Osteoblast (primary cell): ENCODE measurements at regions not wholly inside any gene's neighbourhood (a gene's known extent, or its start where the extent isn't known, plus 50 kb on each side); places are given as distances from the start of the nearest gene placed in this dataset.

Source experiments
- DNase-seq: peaks from one replicate; pipeline ENCODE4 v3.0.0; 2011; ENCODE audit warnings: low spot score, mixed read lengths; ENCODE audit not compliant: insufficient read length; ENCODE audit errors: missing footprints
- H2AFZ ChIP-seq: 2 replicates; pipeline ENCODE4 v1.6.0; 2011; ENCODE audit warnings: mild to moderate bottlenecking, low read length
- H3K27ac ChIP-seq: 2 replicates; pipeline ENCODE4 v1.5.1; 2011; ENCODE audit warnings: mild to moderate bottlenecking, low read depth, low read length, moderate library complexity
- H3K27me3 ChIP-seq: 2 replicates; pipeline ENCODE4 v1.6.0; 2012; ENCODE audit warnings: mild to moderate bottlenecking, control low read depth, inconsistent platforms, low read length, moderate library complexity; ENCODE audit not compliant: insufficient read depth
- H3K36me3 ChIP-seq: 2 replicates; pipeline ENCODE4 v1.5.1; 2011; ENCODE audit warnings: mild to moderate bottlenecking, low read length, control low read depth, moderate library complexity; ENCODE audit not compliant: insufficient read depth
- H3K4me1 ChIP-seq: 2 replicates; pipeline ENCODE4 v1.5.1; 2011; ENCODE audit warnings: mild to moderate bottlenecking, low read length, control low read depth, moderate library complexity; ENCODE audit not compliant: insufficient read depth
- H3K4me2 ChIP-seq: 2 replicates; pipeline ENCODE4 v1.6.0; 2011; ENCODE audit warnings: mild to moderate bottlenecking, low read length; ENCODE audit not compliant: insufficient read depth
- H3K4me3 ChIP-seq: fragments of 200-600 bp; sonication (generic); 3 replicates; pipeline ENCODE4 v1.5.1; 2012; ENCODE audit warnings: mild to moderate bottlenecking, low read length, inconsistent platforms; ENCODE audit not compliant: insufficient read depth
- H3K79me2 ChIP-seq: 2 replicates; pipeline ENCODE4 v1.6.0; 2012; ENCODE audit warnings: mild to moderate bottlenecking, low read length, control low read depth, inconsistent platforms; ENCODE audit not compliant: insufficient read depth
- H3K9me3 ChIP-seq: 2 replicates; pipeline ENCODE4 v1.5.1; 2011; ENCODE audit warnings: low read depth, low read length, control low read depth
- H4K20me1 ChIP-seq: 2 replicates; pipeline ENCODE4 v1.6.0; 2012; ENCODE audit warnings: mild to moderate bottlenecking, low read length, control low read depth; ENCODE audit not compliant: insufficient read depth
- CTCF ChIP-seq: IDR thresholded peaks from 2 replicates; pipeline ENCODE4 v1.5.1; 2011; ENCODE audit warnings: mild to moderate bottlenecking, low read depth, low read length, moderate library complexity; ENCODE audit errors: extremely low read depth

- Histone ChIP-seq H3K27ac (no peak overlapping the region), H3K4me2 (no peak overlapping the region), H3K27me3 (no peaks in the 10 kb centered on the region), H4K20me1 (no peaks in the 10 kb centered on the region), H3K4me1 (no peaks in the 10 kb centered on the region), H3K36me3 (no peaks in the 10 kb centered on the region), H2AFZ (no peak overlapping the region), H3K4me3 (no peak overlapping the region), H3K79me2 (no peaks in the 10 kb centered on the region), H3K9me3 (no peaks in the 10 kb centered on the region)
- DNase-seq: peak; percentile 52
- no peak for TF ChIP-seq CTCF
These were observed 50.3 kb downstream of the SHANK2 start for GRCh38 chr11:71201936-71202597.

- H2AFZ ChIP-seq: no peak overlapping the region
- no peaks in the 10 kb centered on the region for H4K20me1 ChIP-seq
- no peak for DNase-seq
- no peaks in the 10 kb centered on the region for H3K79me2 ChIP-seq
- TF ChIP-seq CTCF: no peak
- H3K27ac ChIP-seq: no peak overlapping the region
- no peaks in the 10 kb centered on the region for H3K9me3 ChIP-seq
- H3K4me2 ChIP-seq: no peak overlapping the region
- H3K36me3 ChIP-seq: no peaks in the 10 kb centered on the region
- no peaks in the 10 kb centered on the region for H3K27me3 ChIP-seq
- H3K4me1 ChIP-seq: no peaks in the 10 kb centered on the region
- H3K4me3 ChIP-seq: no peak overlapping the region
These were observed 51.1 kb downstream of the SHANK2 start for GRCh38 chr11:71201231-71201630.

- no peaks in the 10 kb centered on the region for H3K79me2 ChIP-seq
- no peaks in the 10 kb centered on the region for H3K4me1 ChIP-seq
- H3K36me3 ChIP-seq: no peaks in the 10 kb centered on the region
- no peak overlapping the region for H2AFZ ChIP-seq
- H4K20me1 ChIP-seq: no peaks in the 10 kb centered on the region
- peak; percentile 73 for DNase-seq
- H3K4me2 ChIP-seq: no peak overlapping the region
- H3K9me3 ChIP-seq: no peaks in the 10 kb centered on the region
- TF ChIP-seq CTCF: no peak
- no peaks in the 10 kb centered on the region for H3K27me3 ChIP-seq
- H3K27ac ChIP-seq: no peak overlapping the region
- no peak overlapping the region for H3K4me3 ChIP-seq
These were observed 51.6 kb downstream of the SHANK2 start for GRCh38 chr11:71200761-71201160.

- Histone ChIP-seq H4K20me1 (no peaks in the 10 kb centered on the region), H3K4me1 (no peaks in the 10 kb centered on the region), H3K4me3 (no peak overlapping the region), H2AFZ (no peak overlapping the region), H3K27me3 (no peaks in the 10 kb centered on the region), H3K36me3 (no peaks in the 10 kb centered on the region), H3K27ac (no peak overlapping the region), H3K79me2 (no peaks in the 10 kb centered on the region), H3K9me3 (no peaks in the 10 kb centered on the region), H3K4me2 (no peak overlapping the region)
- no peak for TF ChIP-seq CTCF
- peak; percentile 39 for DNase-seq
These were observed 52.1 kb downstream of the SHANK2 start for GRCh38 chr11:71200172-71200716.
